ENCODE measurements at regions not wholly inside any gene's neighbourhood (a gene's known extent, or its start where the extent isn't known, plus 50 kb on each side); places are given as distances from the start of the nearest gene placed in this dataset.

DNA sequence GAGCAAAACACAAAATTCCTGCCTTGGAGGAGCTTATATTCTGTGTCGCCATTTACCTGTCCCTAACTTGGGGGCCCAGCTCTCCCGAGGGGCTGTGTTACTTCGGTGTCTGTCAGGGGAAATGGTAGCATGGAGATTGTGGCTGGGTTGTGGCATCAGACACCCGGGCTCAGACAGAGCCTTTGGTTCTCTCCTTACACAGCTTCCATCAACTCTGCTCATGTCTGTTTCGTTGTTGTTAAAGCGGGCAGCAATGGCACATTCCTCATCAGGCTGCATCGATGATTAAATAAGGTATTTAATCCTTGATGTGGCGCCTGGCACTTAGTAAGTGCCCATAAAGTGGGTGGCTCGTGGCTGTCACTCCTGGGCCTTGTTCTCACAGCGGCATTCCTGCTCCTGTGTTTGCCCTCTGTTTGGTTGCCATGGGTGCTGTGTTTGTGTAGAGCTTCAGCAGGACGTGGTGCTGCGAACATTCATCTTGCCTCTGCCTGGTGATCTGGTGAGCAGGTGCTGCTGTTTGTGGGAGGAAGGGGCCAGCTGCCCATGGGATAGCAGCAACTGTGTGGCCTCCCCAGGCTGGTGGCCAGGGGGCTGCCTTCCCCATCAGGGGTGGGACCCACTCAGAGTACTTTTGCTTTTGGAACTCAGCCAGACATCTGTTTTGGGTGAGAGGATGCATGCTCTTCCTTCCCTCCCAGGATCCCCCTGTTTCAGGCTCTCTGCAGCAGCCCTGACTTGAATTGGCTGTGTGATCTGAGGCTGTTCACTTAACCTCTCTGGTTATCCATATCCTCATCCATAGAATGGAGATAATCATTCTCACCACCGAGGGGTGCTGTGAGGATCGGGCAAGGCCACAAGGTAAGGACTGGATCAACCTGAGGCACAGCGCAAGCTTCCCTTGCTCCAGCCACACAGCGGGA, 207.2 kb upstream of the SVIL start:
- DNase-seq (ENCODE audit: low read depth, low spot score) (peak; percentile 43), FAIRE-seq (no peak)
- no peak overlapping the region for H3K9ac ChIP-seq (replicated peaks; ENCODE audit: extremely low read depth, insufficient read depth, low read length)
- H3K79me2 ChIP-seq (ENCODE audit: control insufficient read depth, insufficient read depth, low read length): no peaks in the 10 kb centered on the region
- H2AFZ ChIP-seq (ENCODE audit: low read depth, low read length): no peak overlapping the region
- H3K4me1 ChIP-seq (ENCODE audit: control insufficient read depth, extremely low read depth, insufficient read depth, low read length): no peaks in the 10 kb centered on the region
- H3K4me2 ChIP-seq (ENCODE audit: insufficient read depth, low read length): no peak overlapping the region
- intact Hi-C loops (cut with micrococcal nuclease) (no loop called here), dilution Hi-C loops (cut with MboI; ENCODE audit: extremely low pct_ligation_motif_present, low sequenced_read_pairs) (no loop called here)
- ChIA-PET POLR2A (no interaction called here), CTCF (interaction anchor here (0.5 to 1.2 kb wide), 4 partner anchors 7 to 344 kb away, joined by 4 read pairs; no protein-coding TSS in a partner anchor)
- H3K36me3 ChIP-seq (ENCODE audit: control insufficient read depth in 2 of 2, extremely low read depth in 1 of 2, insufficient read depth in 2 of 2, low read length in 2 of 2): no peaks in the 10 kb centered on the region
- TF ChIP-seq MYC (IDR thresholded peaks at IDR 0.05; ENCODE audit: low read depth, low read length): no peak
- no peak for TF ChIP-seq POLR2AphosphoS5 (IDR thresholded peaks at IDR 0.05; ENCODE audit: insufficient read depth, low read depth, low read length)
- TF ChIP-seq, protein P1, sequence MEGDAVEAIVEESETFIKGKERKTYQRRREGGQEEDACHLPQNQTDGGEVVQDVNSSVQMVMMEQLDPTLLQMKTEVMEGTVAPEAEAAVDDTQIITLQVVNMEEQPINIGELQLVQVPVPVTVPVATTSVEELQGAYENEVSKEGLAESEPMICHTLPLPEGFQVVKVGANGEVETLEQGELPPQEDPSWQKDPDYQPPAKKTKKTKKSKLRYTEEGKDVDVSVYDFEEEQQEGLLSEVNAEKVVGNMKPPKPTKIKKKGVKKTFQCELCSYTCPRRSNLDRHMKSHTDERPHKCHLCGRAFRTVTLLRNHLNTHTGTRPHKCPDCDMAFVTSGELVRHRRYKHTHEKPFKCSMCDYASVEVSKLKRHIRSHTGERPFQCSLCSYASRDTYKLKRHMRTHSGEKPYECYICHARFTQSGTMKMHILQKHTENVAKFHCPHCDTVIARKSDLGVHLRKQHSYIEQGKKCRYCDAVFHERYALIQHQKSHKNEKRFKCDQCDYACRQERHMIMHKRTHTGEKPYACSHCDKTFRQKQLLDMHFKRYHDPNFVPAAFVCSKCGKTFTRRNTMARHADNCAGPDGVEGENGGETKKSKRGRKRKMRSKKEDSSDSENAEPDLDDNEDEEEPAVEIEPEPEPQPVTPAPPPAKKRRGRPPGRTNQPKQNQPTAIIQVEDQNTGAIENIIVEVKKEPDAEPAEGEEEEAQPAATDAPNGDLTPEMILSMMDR (IDR thresholded peaks at IDR 0.05; ENCODE audit: extremely low read depth in 1 of 2, insufficient read depth in 1 of 2, low read depth in 1 of 2, low read length in 2 of 2): no peak
- TF ChIP-seq, protein P2, sequence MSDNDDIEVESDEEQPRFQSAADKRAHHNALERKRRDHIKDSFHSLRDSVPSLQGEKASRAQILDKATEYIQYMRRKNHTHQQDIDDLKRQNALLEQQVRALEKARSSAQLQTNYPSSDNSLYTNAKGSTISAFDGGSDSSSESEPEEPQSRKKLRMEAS (IDR thresholded peaks at IDR 0.05; ENCODE audit: insufficient read depth, insufficient read length): no peak
- TF ChIP-seq GATA2 (IDR thresholded peaks at IDR 0.05; ENCODE audit: insufficient read depth, insufficient read length, low read depth, low read length): no peak
- no peak for TF ChIP-seq POLR2A (IDR thresholded peaks at IDR 0.05; ENCODE audit: low read depth, low read length)
- TF ChIP-seq JUN (IDR thresholded peaks at IDR 0.05; ENCODE audit: borderline replicate concordance, insufficient read depth, insufficient read length, low read depth): no peak
- no peak for TF ChIP-seq FOS (IDR thresholded peaks at IDR 0.05; ENCODE audit: borderline replicate concordance, insufficient read depth, low read length)
- TF ChIP-seq EZH2 (IDR thresholded peaks at IDR 0.05; ENCODE audit: borderline replicate concordance, low read depth, low read length, severe bottlenecking): no peak
- H4K20me1 ChIP-seq (replicated peaks; ENCODE audit: control insufficient read depth, extremely low read depth, insufficient read depth, low read length): no peaks in the 10 kb centered on the region
- no peaks in the 10 kb centered on the region for H3K9me3 ChIP-seq (replicated peaks; ENCODE audit: control insufficient read depth, insufficient read depth, low read length)
- no peaks in the 10 kb centered on the region for H3K9me1 ChIP-seq (replicated peaks; ENCODE audit: control insufficient read depth, extremely low read depth, insufficient read depth, low read length)
- H3K4me3 ChIP-seq (replicated peaks in 1 of 3; ENCODE audit: insufficient read depth in 1 of 3, low read depth in 1 of 3, low read length in 3 of 3): no peak overlapping the region
- no peaks in the 10 kb centered on the region for H3K27me3 ChIP-seq (ENCODE audit: control insufficient read depth in 2 of 2, insufficient read depth in 2 of 2, low read length in 2 of 2)
- BruUV-seq (replicated peaks): no TSS peak
- H3K27ac ChIP-seq (ENCODE audit: insufficient read depth, low read depth, low read length): no peak overlapping the region

Data from endothelial cell of umbilical vein (primary cell).